PC-9 (cell line): ENCODE measurements at regions not wholly inside any gene's neighbourhood (a gene's known extent, or its start where the extent isn't known, plus 50 kb on each side); places are given as distances from the start of the nearest gene placed in this dataset.

Experiments used
- CTCF ChIP-seq: fragments of 200-600 bp; sonication (generic); conservative IDR thresholded peaks from 2 replicates; pipeline ENCODE4 v1.6.1; 2017; ENCODE audit warnings: mixed run types, antibody characterized with exemption, mild to moderate bottlenecking, moderate library complexity
- EZH2 ChIP-seq: fragments of 200-600 bp; sonication (generic); IDR thresholded peaks from 2 replicates; pipeline ENCODE4 v1.8.0; 2017; ENCODE audit warnings: antibody characterized with exemption, low read depth

- TF ChIP-seq CTCF (no peak), EZH2 (no peak)
Measured at GRCh38 chr4:31040106-31040505, 319.9 kb downstream of the PCDH7 start.
